LNCaP clone FGC (cell line): ENCODE measurements at regions not wholly inside any gene's neighbourhood (a gene's known extent, or its start where the extent isn't known, plus 50 kb on each side); places are given as distances from the start of the nearest gene placed in this dataset.
A peak's percentile ranks its signal among the peaks of the same experiment; 100 is the strongest.
"Not testable (repeated sequence)": the region's sequence is repeated elsewhere in the genome, so short reads cannot be mapped to it uniquely, and the experiment has no call there.

Experiments used
- DNase-seq: peaks from one replicate; pipeline ENCODE4 v3.0.0-alpha.2; 2011; ENCODE audit warnings: low read depth
- H3K4me3 ChIP-seq: 2 replicates; pipeline ENCODE4 v1.5.1; 2011; ENCODE audit warnings: mild to moderate bottlenecking, low read depth, low read length, control low read depth
- CTCF ChIP-seq: IDR thresholded peaks from 2 replicates; pipeline ENCODE4 v1.5.1; 2012; ENCODE audit warnings: mild to moderate bottlenecking; ENCODE audit not compliant: control insufficient read depth, insufficient read depth; ENCODE audit errors: extremely low read depth

- DNase-seq = no peak
- H3K4me3 ChIP-seq = no peak overlapping the region
- no peak for TF ChIP-seq CTCF
These were observed 83.3 kb downstream of the CPZ start for GRCh38 chr4:8675906-8676305.

- peak; percentile 11 for DNase-seq
- no peak overlapping the region for H3K4me3 ChIP-seq
- peak; percentile 24; the same call in 1 of the 2 replicates for TF ChIP-seq CTCF
These were observed 82.8 kb downstream of the CPZ start for GRCh38 chr4:8675383-8675782.

GRCh38 chr4:8674311-8674885, 81.8 kb downstream of the CPZ start:
- no peak for DNase-seq
- H3K4me3 ChIP-seq = no peak overlapping the region
- no peak for TF ChIP-seq CTCF

GRCh38 chr4:8673106-8673505, 80.5 kb downstream of the CPZ start:
- not testable (repeated sequence) for H3K4me3 ChIP-seq, DNase-seq

GRCh38 chr4:8672486-8672885, 79.9 kb downstream of the CPZ start:
- no peak overlapping the region for H3K4me3 ChIP-seq
- DNase-seq = no peak
- TF ChIP-seq CTCF = no peak

DNA sequence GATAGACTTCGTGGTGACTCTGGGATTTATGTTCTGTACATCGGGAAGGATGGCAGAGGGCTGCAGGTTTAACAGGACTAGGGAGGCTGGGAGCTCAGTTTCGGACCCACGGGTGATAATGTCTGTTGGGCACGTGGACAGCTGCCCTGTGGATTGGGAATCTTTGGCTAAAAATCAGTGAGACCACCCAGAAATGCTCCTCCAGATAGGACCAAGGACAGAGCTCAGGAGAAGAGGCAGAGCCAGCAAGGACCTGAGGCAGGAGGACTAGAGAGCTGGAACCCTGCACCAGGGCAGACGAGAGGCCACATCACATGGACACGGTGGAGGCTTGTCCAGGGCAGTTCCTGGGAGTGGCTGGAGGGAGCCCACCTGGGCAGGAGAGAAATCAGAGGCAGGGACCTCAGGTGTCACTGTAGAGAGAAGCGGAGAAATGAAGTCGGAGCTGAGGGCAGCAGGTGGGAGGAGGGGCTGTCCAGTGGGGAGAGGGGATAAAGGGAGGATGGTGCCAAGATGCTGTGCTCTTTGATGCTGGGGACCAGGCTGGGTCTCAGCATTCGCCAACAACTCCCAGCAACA, 79.2 kb downstream of the CPZ start:
- no peak for TF ChIP-seq CTCF
- no peak overlapping the region for H3K4me3 ChIP-seq

More for the DNA sequence above, 79.2 kb downstream of the CPZ start:
- no peak for DNase-seq
